GM13977 (cell line): ENCODE measurements at regions not wholly inside any gene's neighbourhood (a gene's known extent, or its start where the extent isn't known, plus 50 kb on each side); places are given as distances from the start of the nearest gene placed in this dataset.

ENCODE experiments used
- DNase-seq: peaks from one replicate; pipeline ENCODE4 v3.0.0; 2012; ENCODE audit warnings: low spot score
- CTCF ChIP-seq: IDR thresholded peaks from 2 replicates; pipeline ENCODE4 v1.5.1; 2012; ENCODE audit warnings: mild to moderate bottlenecking, control low read depth; ENCODE audit not compliant: insufficient read depth; ENCODE audit errors: extremely low read depth, missing control alignments
- in situ Hi-C: fragments of 300-500 bp; cut with MboI; formaldehyde crosslinking; loops from one replicate; pipeline ENCODE4 v1.12.0; 2022; ENCODE audit warnings: low sequenced_read_pairs, low pct_unique_long_range_greater_than_20kb, mixed read lengths, inconsistent platforms; ENCODE audit not compliant: unreplicated experiment

GRCh38 chr2:17270894-17271293 is 247.3 kb downstream of the RAD51AP2 start:
- TF ChIP-seq CTCF: no peak
- no peak for DNase-seq
- in situ Hi-C loops: no loop called here

GRCh38 chr2:17263570-17263968 is 254.7 kb downstream of the RAD51AP2 start:
- in situ Hi-C loops: no loop called here
- DNase-seq: no peak
- no peak for TF ChIP-seq CTCF

DNA sequence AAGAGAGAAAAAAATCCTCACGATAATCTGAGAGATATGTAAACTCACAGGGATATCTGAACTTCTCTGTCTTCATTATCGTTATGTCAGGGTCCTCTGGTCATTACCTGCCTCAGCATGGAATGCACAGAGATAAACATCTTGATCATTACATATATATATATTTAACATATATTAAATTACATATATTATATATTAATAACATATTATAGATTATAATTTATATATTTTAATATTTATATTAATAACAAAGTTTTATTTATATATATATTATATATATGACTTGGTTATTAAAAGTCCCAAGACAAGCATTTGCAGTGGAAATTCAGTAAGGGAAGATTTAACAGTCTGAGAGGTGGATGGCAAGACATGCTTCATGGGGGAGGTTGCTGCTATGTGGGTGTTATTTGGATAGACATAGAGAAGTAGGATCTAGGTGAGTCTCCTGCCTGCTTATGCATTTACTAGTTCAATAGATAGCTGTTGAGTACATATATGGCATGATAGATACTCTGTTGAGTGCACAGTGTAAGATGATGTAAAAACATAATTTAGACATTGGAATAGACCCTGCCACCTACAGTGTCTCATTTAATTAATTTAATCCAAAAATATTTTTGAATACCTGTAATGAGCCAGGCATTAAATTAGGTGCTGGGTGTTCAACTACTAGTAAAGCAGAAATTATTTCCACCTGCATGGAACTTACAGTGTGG is 255.2 kb downstream of the RAD51AP2 start:
- in situ Hi-C loops: no loop called here
- DNase-seq: no peak
- TF ChIP-seq CTCF: no peak

DNA sequence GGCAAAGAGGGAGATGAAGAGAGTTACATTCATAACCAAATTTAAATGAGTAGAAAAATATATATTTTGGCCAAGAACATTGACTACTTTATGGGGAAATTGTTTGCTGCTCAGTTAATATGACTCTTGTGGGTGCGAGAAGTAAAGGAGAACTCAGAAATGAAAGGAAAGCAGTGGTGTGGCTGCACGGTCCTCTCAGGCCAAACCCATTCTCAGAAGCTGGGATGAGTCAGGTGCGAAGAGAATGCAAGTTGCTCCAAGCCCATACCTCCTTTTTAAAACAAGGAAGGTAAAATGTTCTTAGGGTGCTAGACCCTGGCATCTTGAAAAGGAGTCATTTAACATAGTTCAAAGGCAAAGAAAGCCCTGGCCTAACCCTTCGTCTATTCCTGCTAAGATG is 258.6 kb downstream of the RAD51AP2 start:
- DNase-seq: no peak
- TF ChIP-seq CTCF: no peak

DNA sequence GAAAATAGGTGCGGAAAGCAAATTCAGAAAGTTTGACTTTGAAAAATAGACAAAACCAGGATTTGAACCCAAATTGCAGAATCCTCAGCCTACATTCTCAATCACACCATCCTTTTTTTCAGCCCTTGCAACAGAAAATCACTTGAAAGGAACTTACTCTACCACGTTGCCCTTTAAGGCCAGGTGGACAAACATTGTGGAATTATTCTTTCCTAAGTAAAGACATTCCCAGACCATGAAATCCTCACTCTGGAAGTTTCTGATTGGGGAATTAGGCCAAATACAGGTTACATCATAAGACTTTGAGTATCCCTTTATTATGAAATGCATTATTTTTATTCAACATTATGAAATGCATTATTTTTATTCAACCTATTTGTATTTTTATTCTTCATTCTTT is 259.4 kb downstream of the RAD51AP2 start:
- in situ Hi-C loops: no loop called here
- TF ChIP-seq CTCF: no peak
- no peak for DNase-seq

More for the DNA sequence above, 258.6 kb downstream of the RAD51AP2 start:
- in situ Hi-C loops: no loop called here

DNA sequence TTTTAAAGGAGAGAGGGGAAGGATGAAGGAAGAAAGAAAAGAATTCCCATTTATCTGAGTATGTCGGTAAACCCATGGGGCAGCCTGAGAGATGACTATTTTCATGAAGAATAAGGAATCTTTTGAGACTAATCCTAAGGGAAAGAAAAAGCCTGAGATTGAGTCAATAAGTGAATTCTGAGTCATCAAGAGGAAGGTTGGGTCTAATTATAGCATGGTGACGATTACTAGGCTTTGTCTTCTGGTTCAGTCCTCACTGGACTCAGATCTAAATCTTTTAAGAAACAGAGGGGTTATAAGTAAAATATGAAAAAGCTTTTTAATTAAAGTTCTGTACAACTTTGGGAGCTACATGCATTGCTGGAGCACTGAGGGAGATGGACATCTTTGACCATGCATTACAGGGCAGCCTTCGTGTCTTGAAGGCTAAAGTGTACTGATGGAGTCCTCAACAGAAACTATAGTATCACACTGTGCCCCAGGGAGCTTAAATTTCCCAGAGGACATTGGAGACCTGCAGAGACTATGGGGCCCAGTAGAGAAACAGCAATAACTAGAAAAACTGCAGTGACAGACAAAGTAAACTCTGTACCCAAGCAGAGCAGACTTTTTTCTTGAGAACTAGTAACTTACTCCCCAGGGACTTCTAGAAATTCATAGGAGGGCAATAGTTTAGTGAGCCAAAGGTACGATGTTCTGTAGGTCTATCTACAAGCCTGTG is 260.9 kb downstream of the RAD51AP2 start:
- TF ChIP-seq CTCF: no peak
- no peak for DNase-seq
- in situ Hi-C loops: no loop called here
